Breast epithelium (tissue), 4 donors: ENCODE measurements at regions not wholly inside any gene's neighbourhood (a gene's known extent, or its start where the extent isn't known, plus 50 kb on each side); places are given as distances from the start of the nearest gene placed in this dataset.

Experiments
- DNase-seq, 2 donors: peaks; one replicate each; pipeline ENCODE4 v3.0.0-alpha.2; 2019; ENCODE audit warnings: low spot score in 2 of 2
- H3K27ac ChIP-seq, 2 donors: fragments of 200-600 bp; sonication (generic) in 1 of 2; one replicate each; pipeline ENCODE4 v1.5.1; 2016 to 2019; ENCODE audit warnings: mild to moderate bottlenecking in 1 of 2
- H3K27me3 ChIP-seq, 2 donors: fragments of 200-600 bp; sonication (generic) in 1 of 2; one replicate each; pipeline versions ENCODE4 v1.5.1 to v1.6.0; 2017 to 2019; ENCODE audit warnings: control low read depth in 1 of 2, mild to moderate bottlenecking in 1 of 2
- H3K36me3 ChIP-seq: fragments of 200-600 bp; one replicate; pipeline ENCODE4 v1.5.1; 2019
- H3K4me1 ChIP-seq, 2 donors: fragments of 200-600 bp; sonication (generic); one replicate each; pipeline ENCODE4 v1.5.1; 2016 to 2019; ENCODE audit warnings: control low read depth in 1 of 2
- H3K4me3 ChIP-seq, 3 donors: fragments of 200-600 bp; sonication (generic); 1 replicate in 2 of 3; 2 replicates in 1 of 3; pipeline ENCODE4 v1.5.1; 2016 to 2019; ENCODE audit warnings: mild to moderate bottlenecking in 3 of 3, moderate library complexity in 2 of 3
- H3K9me3 ChIP-seq, 2 donors: fragments of 200-600 bp; sonication (generic) in 1 of 2; one replicate each; pipeline ENCODE4 v1.5.1; 2016 to 2019; ENCODE audit warnings: control low read depth in 1 of 2
- POLR2A ChIP-seq: fragments of 450-650 bp; IDR thresholded peaks from one replicate; pipeline ENCODE4 v1.6.1; 2016; ENCODE audit warnings: antibody characterized with exemption, mild to moderate bottlenecking, moderate library complexity
- POLR2AphosphoS5 ChIP-seq, 3 donors: sonication (generic); formaldehyde crosslinking; IDR thresholded peaks; one replicate each; pipeline ENCODE4 v1.6.1; 2017; ENCODE audit warnings: antibody characterized with exemption in 3 of 3
- intact Hi-C: fragments of 100-400 bp; cut with DNase I; formaldehyde crosslinking; loops from one replicate; pipeline ENCODE4 v1.15.1; 2023; ENCODE audit warnings: low total_unique reads
- TF ChIP-seq, protein P1 (sequence below), 3 donors: fragments of 450-650 bp; IDR thresholded peaks; one replicate each; pipeline ENCODE4 v1.5.1; 2016 to 2017; ENCODE audit warnings: antibody characterized with exemption in 3 of 3, mild to moderate bottlenecking in 3 of 3, moderate library complexity in 3 of 3

DNA sequence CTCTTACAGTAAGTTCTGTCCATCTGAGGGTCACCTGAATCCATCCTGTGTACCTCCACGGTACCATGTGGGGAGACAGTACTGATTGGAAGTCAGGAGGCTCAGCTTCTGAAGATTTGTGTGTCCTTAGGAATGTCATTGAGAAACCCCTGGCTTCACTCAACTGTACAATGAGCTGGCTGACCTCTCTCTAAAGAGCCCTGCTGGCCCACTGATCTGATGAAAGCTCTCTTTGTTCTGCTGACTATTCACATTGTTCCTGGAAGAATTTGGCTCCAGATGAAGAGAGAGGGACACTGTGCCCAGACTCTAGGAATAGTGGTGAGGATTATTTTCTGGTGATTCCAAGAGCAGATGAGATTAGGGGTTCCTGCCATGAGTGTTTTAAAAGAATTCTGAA lies 141.2 kb downstream of the LURAP1L start:
- Histone ChIP-seq H3K4me1 (peaks cover 0 to 5% of the 10 kb centered on the region in 2 donors), H3K4me3 (no peak overlapping the region), H3K27me3 (no peaks in the 10 kb centered on the region), H3K27ac (no peak overlapping the region), H3K36me3 (no peaks in the 10 kb centered on the region), H3K9me3 (no peaks in the 10 kb centered on the region)
- no peak for DNase-seq
- TF ChIP-seq POLR2A (no peak), POLR2AphosphoS5 (IDR thresholded peaks at IDR 0.05) (no peak)
- TF ChIP-seq, protein P1, sequence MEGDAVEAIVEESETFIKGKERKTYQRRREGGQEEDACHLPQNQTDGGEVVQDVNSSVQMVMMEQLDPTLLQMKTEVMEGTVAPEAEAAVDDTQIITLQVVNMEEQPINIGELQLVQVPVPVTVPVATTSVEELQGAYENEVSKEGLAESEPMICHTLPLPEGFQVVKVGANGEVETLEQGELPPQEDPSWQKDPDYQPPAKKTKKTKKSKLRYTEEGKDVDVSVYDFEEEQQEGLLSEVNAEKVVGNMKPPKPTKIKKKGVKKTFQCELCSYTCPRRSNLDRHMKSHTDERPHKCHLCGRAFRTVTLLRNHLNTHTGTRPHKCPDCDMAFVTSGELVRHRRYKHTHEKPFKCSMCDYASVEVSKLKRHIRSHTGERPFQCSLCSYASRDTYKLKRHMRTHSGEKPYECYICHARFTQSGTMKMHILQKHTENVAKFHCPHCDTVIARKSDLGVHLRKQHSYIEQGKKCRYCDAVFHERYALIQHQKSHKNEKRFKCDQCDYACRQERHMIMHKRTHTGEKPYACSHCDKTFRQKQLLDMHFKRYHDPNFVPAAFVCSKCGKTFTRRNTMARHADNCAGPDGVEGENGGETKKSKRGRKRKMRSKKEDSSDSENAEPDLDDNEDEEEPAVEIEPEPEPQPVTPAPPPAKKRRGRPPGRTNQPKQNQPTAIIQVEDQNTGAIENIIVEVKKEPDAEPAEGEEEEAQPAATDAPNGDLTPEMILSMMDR (IDR thresholded peaks at IDR 0.05): no peak
- intact Hi-C loops: no loop called here

DNA sequence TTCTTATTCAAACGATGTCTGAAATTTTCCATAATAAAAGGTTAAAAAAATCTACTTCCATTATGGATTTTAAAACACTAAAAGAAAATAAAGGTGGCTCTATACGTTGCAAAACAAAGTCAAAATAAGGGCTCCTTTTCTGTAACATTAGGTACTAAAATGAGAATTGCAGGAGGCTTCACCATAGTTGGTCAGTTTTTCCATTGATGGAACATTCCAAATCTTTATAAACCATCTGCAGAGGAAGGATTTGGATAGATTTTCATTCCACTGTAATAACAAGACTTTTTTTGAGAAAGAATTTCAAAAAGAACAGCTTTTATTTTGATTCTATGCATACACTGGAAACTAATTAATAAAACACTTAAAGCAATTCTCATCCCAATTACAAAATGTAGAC lies 145.6 kb downstream of the LURAP1L start:
- peaks cover 0 to 5% of the 10 kb centered on the region in 2 donors for H3K4me1 ChIP-seq
- intact Hi-C loops: no loop called here
- no peak overlapping the region for H3K27ac ChIP-seq
- no peaks in the 10 kb centered on the region for H3K27me3 ChIP-seq
- H3K36me3 ChIP-seq: no peaks in the 10 kb centered on the region
- DNase-seq: no peak
- TF ChIP-seq POLR2AphosphoS5 (IDR thresholded peaks at IDR 0.05): no peak
- TF ChIP-seq, protein P1 (IDR thresholded peaks at IDR 0.05): no peak
- TF ChIP-seq POLR2A: no peak
- no peaks in the 10 kb centered on the region for H3K9me3 ChIP-seq
- H3K4me3 ChIP-seq: no peak overlapping the region

DNA sequence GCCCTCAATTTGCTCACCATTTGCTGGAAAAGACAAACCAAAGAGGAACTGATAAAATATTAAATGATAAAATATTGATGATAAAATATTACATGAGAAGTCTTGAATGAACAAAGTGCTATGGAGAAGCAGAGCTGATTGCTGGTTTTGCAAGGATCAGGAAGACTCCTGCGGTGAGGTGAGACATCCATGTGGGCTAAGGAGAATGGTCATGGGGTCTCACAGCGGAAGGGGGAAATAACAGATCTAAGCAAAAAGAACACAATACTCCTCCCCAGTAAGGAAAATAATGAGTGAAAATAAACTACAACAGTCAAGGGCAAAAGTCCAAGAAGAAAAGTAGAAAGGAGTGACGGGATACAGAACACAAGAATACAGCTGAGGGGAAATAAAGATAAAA lies 146.8 kb downstream of the LURAP1L start:
- intact Hi-C loops: no loop called here
- Histone ChIP-seq H3K4me1 (no peaks in the 10 kb centered on the region), H3K36me3 (no peaks in the 10 kb centered on the region), H3K9me3 (no peaks in the 10 kb centered on the region), H3K4me3 (no peak overlapping the region), H3K27ac (no peak overlapping the region), H3K27me3 (no peaks in the 10 kb centered on the region)
- TF ChIP-seq POLR2AphosphoS5 (IDR thresholded peaks at IDR 0.05) (no peak), POLR2A (no peak)
- TF ChIP-seq, protein P1 (IDR thresholded peaks at IDR 0.05): no peak
- no peak for DNase-seq

DNA sequence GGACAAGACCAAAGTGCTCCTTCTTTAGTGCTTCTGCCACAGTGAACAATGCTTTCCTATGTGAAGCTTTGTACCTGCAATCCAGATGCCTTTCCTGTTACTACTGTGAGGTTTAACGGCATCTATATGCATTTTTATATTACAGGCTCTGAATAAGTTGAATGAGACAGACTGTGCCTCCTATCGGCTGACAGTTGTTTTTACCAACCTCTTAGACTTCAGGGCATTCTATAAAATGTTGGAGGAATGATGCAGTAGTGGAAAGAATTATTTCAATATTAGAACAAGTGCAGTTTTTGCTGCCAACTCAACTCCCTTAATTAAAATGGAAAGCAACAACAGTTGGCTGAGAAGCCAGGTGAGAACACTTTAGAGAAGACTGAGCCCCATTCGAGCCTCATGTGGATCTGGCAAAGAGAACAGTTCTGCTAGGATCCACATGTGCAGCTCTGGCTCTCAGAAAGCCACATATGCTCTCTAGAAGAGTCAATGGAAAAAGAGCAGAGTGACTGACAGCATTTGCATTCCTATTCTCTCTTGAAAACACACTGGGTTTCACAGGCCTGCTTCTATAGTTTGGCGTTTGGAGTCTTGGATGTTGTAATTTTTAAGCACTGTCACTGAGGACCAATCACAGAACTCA lies 147.5 kb downstream of the LURAP1L start:
- Histone ChIP-seq H3K27ac (no peak overlapping the region), H3K9me3 (no peaks in the 10 kb centered on the region), H3K27me3 (no peaks in the 10 kb centered on the region), H3K4me3 (no peak overlapping the region), H3K4me1 (no peaks in the 10 kb centered on the region), H3K36me3 (no peaks in the 10 kb centered on the region)
- intact Hi-C loops: no loop called here
- TF ChIP-seq, protein P1 (IDR thresholded peaks at IDR 0.05): no peak
- TF ChIP-seq POLR2AphosphoS5 (IDR thresholded peaks at IDR 0.05): no peak
- DNase-seq: no peak

DNA sequence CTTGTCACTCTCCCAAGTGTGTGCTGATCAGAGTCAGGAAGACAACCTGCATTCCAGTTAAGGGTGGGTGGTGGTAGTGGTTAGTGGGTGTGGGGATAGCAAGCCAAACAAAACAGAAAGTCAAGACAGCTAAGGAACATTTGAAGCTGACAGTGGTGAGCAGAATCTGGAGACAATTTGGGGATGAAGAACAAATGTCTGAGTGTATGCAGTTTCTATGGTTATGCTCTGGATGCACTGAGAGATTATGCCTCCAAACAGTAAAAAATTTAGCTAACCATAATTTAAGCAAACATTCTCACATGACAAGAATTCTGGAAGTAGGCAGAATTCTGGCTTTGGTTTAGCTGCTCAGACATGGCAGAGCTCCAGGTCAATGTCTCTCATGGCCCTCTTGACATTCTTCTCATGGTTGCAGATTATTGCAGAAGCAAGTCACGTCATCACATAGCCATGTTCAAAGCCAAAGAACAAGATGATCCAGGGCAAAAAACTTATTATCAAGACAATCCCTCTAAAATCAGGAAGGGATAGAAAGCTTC lies 148.7 kb downstream of the LURAP1L start:
- intact Hi-C loops: no loop called here
- Histone ChIP-seq H3K4me3 (no peak overlapping the region), H3K4me1 (no peaks in the 10 kb centered on the region), H3K9me3 (no peaks in the 10 kb centered on the region), H3K27me3 (no peaks in the 10 kb centered on the region), H3K36me3 (no peaks in the 10 kb centered on the region), H3K27ac (peak overlapping the region in 1 of 2 donors; percentile 73)
- no peak for DNase-seq
- TF ChIP-seq POLR2AphosphoS5 (IDR thresholded peaks at IDR 0.05) (peak in 1 of 3 donors; percentile 61), POLR2A (no peak)
